Smooth muscle cell (in vitro differentiated cells): ENCODE measurements at regions not wholly inside any gene's neighbourhood (a gene's known extent, or its start where the extent isn't known, plus 50 kb on each side); places are given as distances from the start of the nearest gene placed in this dataset.

ENCODE experiments used
- DNase-seq: peaks from one replicate; lab custom pipeline; 2025; ENCODE audit not compliant: unreplicated experiment; lab: John Stamatoyannopoulos, UW
- H2AFZ ChIP-seq: fragments of 200-600 bp; sonication (generic); 2 replicates; pipeline ENCODE4 v1.6.0; 2016; ENCODE audit warnings: antibody characterized with exemption, low read depth, mild to moderate bottlenecking
- H3F3A ChIP-seq: fragments of 200-600 bp; sonication (generic); 2 replicates; pipeline ENCODE4 v1.6.0; 2017; ENCODE audit warnings: antibody characterized with exemption, low read depth
- H3K27ac ChIP-seq: fragments of 200-600 bp; sonication (generic); 2 replicates; pipeline ENCODE4 v1.5.1; 2016; ENCODE audit warnings: low read depth, mild to moderate bottlenecking
- H3K27me3 ChIP-seq: fragments of 200-600 bp; sonication (generic); 2 replicates; pipeline ENCODE4 v1.6.1; 2016; ENCODE audit warnings: low read depth, mild to moderate bottlenecking
- H3K36me3 ChIP-seq: fragments of 200-600 bp; sonication (generic); 2 replicates; pipeline ENCODE4 v1.5.1; 2016; ENCODE audit warnings: low read depth
- H3K4me1 ChIP-seq: fragments of 200-600 bp; sonication (generic); 2 replicates; pipeline ENCODE4 v1.5.1; 2016; ENCODE audit warnings: low read depth
- H3K4me2 ChIP-seq: fragments of 200-600 bp; sonication (generic); 2 replicates; pipeline ENCODE4 v1.6.0; 2016; ENCODE audit warnings: mild to moderate bottlenecking
- H3K4me3 ChIP-seq: fragments of 200-600 bp; sonication (generic); 2 replicates; pipeline ENCODE4 v1.5.1; 2016; ENCODE audit warnings: mild to moderate bottlenecking
- H3K79me2 ChIP-seq: fragments of 200-600 bp; sonication (generic); 2 replicates; pipeline ENCODE4 v1.6.0; 2016; ENCODE audit warnings: low read depth, mild to moderate bottlenecking
- H3K9ac ChIP-seq: fragments of 200-600 bp; sonication (generic); 2 replicates; pipeline ENCODE4 v1.6.0; 2016; ENCODE audit warnings: low read depth
- H3K9me3 ChIP-seq: fragments of 200-600 bp; sonication (generic); replicated peaks from 2 replicates; pipeline ENCODE4 v1.5.1; 2016; ENCODE audit warnings: low read depth
- H4K20me1 ChIP-seq: fragments of 200-600 bp; sonication (generic); 2 replicates; pipeline ENCODE4 v1.6.0; 2016; ENCODE audit warnings: low read depth
- WGBS: methylation state at CpG from one replicate; pipeline ENCODE4 v1.1.7; 2016; ENCODE audit warnings: low lambda C conversion rate; 5-methylcytosine and 5-hydroxymethylcytosine counted together
- TF ChIP-seq, protein P1 (sequence below): fragments of 200-600 bp; sonication (generic); IDR thresholded peaks from 2 replicates; pipeline ENCODE4 v1.5.1; 2017; ENCODE audit warnings: borderline replicate concordance, mild to moderate bottlenecking, antibody characterized with exemption; ENCODE audit not compliant: insufficient read depth, poor library complexity, severe bottlenecking

- no peak overlapping the region for H3K27ac ChIP-seq
- H3K4me2 ChIP-seq: no peak overlapping the region
- no peak overlapping the region for H3K4me3 ChIP-seq
- WGBS: 86% methylated on average over 17 of the region's 17 CpGs
- no peaks in the 10 kb centered on the region for H4K20me1 ChIP-seq
- H3K79me2 ChIP-seq: no peaks in the 10 kb centered on the region
- H2AFZ ChIP-seq: no peak overlapping the region
- H3K4me1 ChIP-seq: no peaks in the 10 kb centered on the region
- H3F3A ChIP-seq: no peaks in the 10 kb centered on the region
- H3K9me3 ChIP-seq: no peaks in the 10 kb centered on the region
- no peak for DNase-seq
- H3K9ac ChIP-seq: no peak overlapping the region
- TF ChIP-seq, protein P1, sequence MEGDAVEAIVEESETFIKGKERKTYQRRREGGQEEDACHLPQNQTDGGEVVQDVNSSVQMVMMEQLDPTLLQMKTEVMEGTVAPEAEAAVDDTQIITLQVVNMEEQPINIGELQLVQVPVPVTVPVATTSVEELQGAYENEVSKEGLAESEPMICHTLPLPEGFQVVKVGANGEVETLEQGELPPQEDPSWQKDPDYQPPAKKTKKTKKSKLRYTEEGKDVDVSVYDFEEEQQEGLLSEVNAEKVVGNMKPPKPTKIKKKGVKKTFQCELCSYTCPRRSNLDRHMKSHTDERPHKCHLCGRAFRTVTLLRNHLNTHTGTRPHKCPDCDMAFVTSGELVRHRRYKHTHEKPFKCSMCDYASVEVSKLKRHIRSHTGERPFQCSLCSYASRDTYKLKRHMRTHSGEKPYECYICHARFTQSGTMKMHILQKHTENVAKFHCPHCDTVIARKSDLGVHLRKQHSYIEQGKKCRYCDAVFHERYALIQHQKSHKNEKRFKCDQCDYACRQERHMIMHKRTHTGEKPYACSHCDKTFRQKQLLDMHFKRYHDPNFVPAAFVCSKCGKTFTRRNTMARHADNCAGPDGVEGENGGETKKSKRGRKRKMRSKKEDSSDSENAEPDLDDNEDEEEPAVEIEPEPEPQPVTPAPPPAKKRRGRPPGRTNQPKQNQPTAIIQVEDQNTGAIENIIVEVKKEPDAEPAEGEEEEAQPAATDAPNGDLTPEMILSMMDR: no peak
- no peaks in the 10 kb centered on the region for H3K36me3 ChIP-seq
- no peaks in the 10 kb centered on the region for H3K27me3 ChIP-seq
These were observed 325.5 kb downstream of the KCNRG start for GRCh38 chr13:50340551-50341287.

- H3K4me1 ChIP-seq: no peaks in the 10 kb centered on the region
- H4K20me1 ChIP-seq: no peaks in the 10 kb centered on the region
- no peak overlapping the region for H2AFZ ChIP-seq
- no peak overlapping the region for H3K4me3 ChIP-seq
- H3F3A ChIP-seq: no peaks in the 10 kb centered on the region
- no peaks in the 10 kb centered on the region for H3K9me3 ChIP-seq
- H3K79me2 ChIP-seq: no peaks in the 10 kb centered on the region
- H3K27ac ChIP-seq: no peak overlapping the region
- DNase-seq: no peak
- no peaks in the 10 kb centered on the region for H3K27me3 ChIP-seq
- TF ChIP-seq, protein P1: no peak
- WGBS: 97% methylated on average over 2 of the region's 2 CpGs
- no peaks in the 10 kb centered on the region for H3K36me3 ChIP-seq
- H3K9ac ChIP-seq: no peak overlapping the region
- H3K4me2 ChIP-seq: no peak overlapping the region
These were observed 326.3 kb downstream of the KCNRG start for GRCh38 chr13:50341526-50341925.

- H3K36me3 ChIP-seq: no peaks in the 10 kb centered on the region
- no peaks in the 10 kb centered on the region for H3K27me3 ChIP-seq
- H3K9me3 ChIP-seq: no peaks in the 10 kb centered on the region
- H3F3A ChIP-seq: no peaks in the 10 kb centered on the region
- 74% methylated on average over 3 of the region's 3 CpGs for WGBS
- no peak overlapping the region for H3K4me3 ChIP-seq
- no peak for DNase-seq
- H3K27ac ChIP-seq: no peak overlapping the region
- H3K79me2 ChIP-seq: no peaks in the 10 kb centered on the region
- H4K20me1 ChIP-seq: no peaks in the 10 kb centered on the region
- no peaks in the 10 kb centered on the region for H3K4me1 ChIP-seq
- TF ChIP-seq, protein P1: no peak
- no peak overlapping the region for H2AFZ ChIP-seq
- H3K9ac ChIP-seq: no peak overlapping the region
- H3K4me2 ChIP-seq: no peak overlapping the region
These were observed 329.5 kb downstream of the KCNRG start for GRCh38 chr13:50344717-50345116.

GRCh38 chr13:50345804-50346203, 330.6 kb downstream of the KCNRG start:
- Histone ChIP-seq H3K4me1 (no peaks in the 10 kb centered on the region), H2AFZ (no peak overlapping the region), H3F3A (no peaks in the 10 kb centered on the region), H3K4me2 (no peak overlapping the region), H3K9ac (no peak overlapping the region), H3K9me3 (no peaks in the 10 kb centered on the region), H3K27me3 (no peaks in the 10 kb centered on the region), H3K27ac (no peak overlapping the region), H3K36me3 (no peaks in the 10 kb centered on the region), H3K79me2 (no peaks in the 10 kb centered on the region), H4K20me1 (no peaks in the 10 kb centered on the region), H3K4me3 (no peak overlapping the region)
- TF ChIP-seq, protein P1: no peak
- DNase-seq: no peak
- WGBS: no CpG with 5 or more reads among the region's 1 CpG
